H9 (cell line): ENCODE measurements at regions not wholly inside any gene's neighbourhood (a gene's known extent, or its start where the extent isn't known, plus 50 kb on each side); places are given as distances from the start of the nearest gene placed in this dataset.
"Not testable (repeated sequence)": the region's sequence is repeated elsewhere in the genome, so short reads cannot be mapped to it uniquely, and the experiment has no call there.

ENCODE experiments used
- DNase-seq: peaks from one replicate; pipeline ENCODE4 v3.0.0-alpha.2; 2017
- H2AFZ ChIP-seq: one replicate; pipeline ENCODE4 v1.6.1; 2013; ENCODE audit warnings: mild to moderate bottlenecking, low read length, control low read depth, moderate library complexity
- H2AK5ac ChIP-seq: 2 replicates; pipeline ENCODE4 v1.6.1; 2013; ENCODE audit warnings: low read length, control low read depth, mixed read lengths; ENCODE audit not compliant: insufficient read length
- H2BK120ac ChIP-seq: one replicate; pipeline ENCODE4 v1.6.1; 2013; ENCODE audit warnings: low read depth, mild to moderate bottlenecking, low read length, control low read depth, inconsistent platforms; ENCODE audit not compliant: poor library complexity, severe bottlenecking
- H2BK12ac ChIP-seq: 2 replicates; pipeline ENCODE4 v1.6.1; 2013; ENCODE audit warnings: low read length, control low read depth, mixed read lengths, low read depth; ENCODE audit not compliant: insufficient read length
- H2BK15ac ChIP-seq: 2 replicates; pipeline ENCODE4 v1.6.1; 2013; ENCODE audit warnings: low read depth, low read length, control low read depth
- H2BK20ac ChIP-seq: one replicate; pipeline ENCODE4 v1.6.1; 2013; ENCODE audit warnings: low read depth, mild to moderate bottlenecking, low read length, control low read depth, inconsistent platforms; ENCODE audit not compliant: poor library complexity, severe bottlenecking
- H2BK5ac ChIP-seq: 2 replicates; pipeline ENCODE4 v1.6.1; 2013; ENCODE audit warnings: low read length, control low read depth, mixed read lengths; ENCODE audit not compliant: insufficient read length
- H3K14ac ChIP-seq: 2 replicates; pipeline ENCODE4 v1.6.1; 2013; ENCODE audit warnings: low read length, control low read depth; ENCODE audit not compliant: insufficient read depth
- H3K18ac ChIP-seq: 2 replicates; pipeline ENCODE4 v1.6.1; 2013; ENCODE audit warnings: low read depth, mild to moderate bottlenecking, mixed read lengths, low read length, control low read depth; ENCODE audit not compliant: insufficient read length
- H3K23ac ChIP-seq: 2 replicates; pipeline ENCODE4 v1.6.1; 2013; ENCODE audit warnings: low read length, control low read depth, mixed read lengths, low read depth; ENCODE audit not compliant: insufficient read length
- H3K23me2 ChIP-seq: 2 replicates; pipeline ENCODE4 v1.6.1; 2013; ENCODE audit warnings: low read depth, mild to moderate bottlenecking, mixed read lengths, low read length, control low read depth; ENCODE audit not compliant: insufficient read length, poor library complexity, severe bottlenecking
- H3K27ac ChIP-seq: 2 replicates; pipeline ENCODE4 v1.5.1; 2013; ENCODE audit warnings: low read length, control low read depth, mixed read lengths, low read depth; ENCODE audit not compliant: insufficient read length
- H3K27me3 ChIP-seq: 2 replicates; pipeline ENCODE4 v1.6.1; 2013; ENCODE audit warnings: low read length, control low read depth, inconsistent platforms; ENCODE audit not compliant: insufficient read depth
- H3K4ac ChIP-seq: 2 replicates; pipeline ENCODE4 v1.6.1; 2013; ENCODE audit warnings: low read depth, mild to moderate bottlenecking, control low read depth, inconsistent platforms, low read length, moderate library complexity
- H3K4me1 ChIP-seq: 2 replicates; pipeline ENCODE4 v1.6.1; 2013; ENCODE audit warnings: low read length, control low read depth, inconsistent platforms; ENCODE audit not compliant: insufficient read depth
- H3K4me2 ChIP-seq: 2 replicates; pipeline ENCODE4 v1.6.1; 2013; ENCODE audit warnings: low read length, control low read depth, mixed read lengths; ENCODE audit not compliant: insufficient read length, insufficient read depth
- H3K56ac ChIP-seq: 2 replicates; pipeline ENCODE4 v1.6.1; 2013; ENCODE audit warnings: low read depth, mild to moderate bottlenecking, mixed read lengths, low read length, control low read depth; ENCODE audit not compliant: insufficient read length
- H3K79me1 ChIP-seq: 2 replicates; pipeline ENCODE4 v1.6.1; 2013; ENCODE audit warnings: low read depth, mild to moderate bottlenecking, moderate library complexity, low read length, control low read depth, inconsistent platforms; ENCODE audit not compliant: insufficient read depth, poor library complexity, severe bottlenecking
- H3K79me2 ChIP-seq: 2 replicates; pipeline ENCODE4 v1.6.1; 2013; ENCODE audit warnings: low read length, control low read depth, inconsistent platforms; ENCODE audit not compliant: insufficient read depth
- H3K9ac ChIP-seq: 2 replicates; pipeline ENCODE4 v1.6.1; 2013; ENCODE audit warnings: low read length, control low read depth, mixed read lengths; ENCODE audit not compliant: insufficient read length; ENCODE audit errors: extremely low read depth
- H3K9me3 ChIP-seq: one replicate; pipeline ENCODE4 v1.6.1; 2013; ENCODE audit warnings: low read depth, low read length, inconsistent platforms; ENCODE audit not compliant: control insufficient read depth
- H3T11ph ChIP-seq: one replicate; pipeline ENCODE4 v1.6.1; 2013; ENCODE audit warnings: mild to moderate bottlenecking, low read length, control low read depth, inconsistent platforms
- H4K20me1 ChIP-seq: one replicate; pipeline ENCODE4 v1.6.1; 2013; ENCODE audit not compliant: control insufficient read depth, insufficient read length, insufficient read depth
- H4K5ac ChIP-seq: 2 replicates; pipeline ENCODE4 v1.6.1; 2013; ENCODE audit warnings: low read depth, mild to moderate bottlenecking, mixed read lengths, low read length, control low read depth; ENCODE audit not compliant: insufficient read length
- H4K8ac ChIP-seq: replicated peaks from 2 replicates; pipeline ENCODE4 v1.6.1; 2013; ENCODE audit warnings: low read length, control low read depth, mixed read lengths, low read depth; ENCODE audit not compliant: insufficient read length
- H4K91ac ChIP-seq: 2 replicates; pipeline ENCODE4 v1.6.1; 2013; ENCODE audit warnings: low read depth, mild to moderate bottlenecking, moderate library complexity, mixed read lengths, low read length, control low read depth; ENCODE audit not compliant: insufficient read length
- H3K27ac Mint-ChIP-seq, 3 experiments: 2 replicates in 2 of 3; 3 replicates in 1 of 3; pipeline ENCODE4 v1.8.0; 2020 to 2021; ENCODE audit warnings: mixed read lengths in 3 of 3, mild to moderate bottlenecking in 1 of 3, moderate library complexity in 1 of 3
- H3K27me3 Mint-ChIP-seq: 2 replicates; pipeline ENCODE4 v1.8.0; 2021; ENCODE audit warnings: low read depth, mild to moderate bottlenecking, moderate library complexity, mixed read lengths
- H3K36me3 Mint-ChIP-seq, 3 experiments: 2 replicates in 2 of 3; 3 replicates in 1 of 3; pipeline ENCODE4 v1.8.0; 2020 to 2021; ENCODE audit warnings: low read depth in 3 of 3, mixed read lengths in 3 of 3; ENCODE audit not compliant: insufficient read depth in 1 of 3
- H3K4me1 Mint-ChIP-seq, 2 experiments: 2 replicates each; pipeline ENCODE4 v1.8.0; 2020; ENCODE audit warnings: mixed read lengths in 2 of 2
- H3K4me3 Mint-ChIP-seq, 2 experiments: 2 replicates in 1 of 2; 3 replicates in 1 of 2; pipeline ENCODE4 v1.8.0; 2020 to 2021; ENCODE audit warnings: mild to moderate bottlenecking in 2 of 2, mixed read lengths in 2 of 2, moderate library complexity in 1 of 2
- H3K9me3 Mint-ChIP-seq, 2 experiments: 2 replicates in 1 of 2; 3 replicates in 1 of 2; pipeline ENCODE4 v1.8.0; 2020; ENCODE audit warnings: mild to moderate bottlenecking in 2 of 2, mixed read lengths in 2 of 2, moderate library complexity in 1 of 2
- WGBS: extraction: QIAGEN DNeasy Blood & Tissue Kit; methylation state at CpG from one replicate; pipeline ENCODE4 v1.1.7; 2013; ENCODE audit warnings: missing lambda C conversion rate, low lambda C conversion rate, mixed read lengths; ENCODE audit not compliant: insufficient read length; ENCODE audit errors: extremely low coverage; 5-methylcytosine and 5-hydroxymethylcytosine counted together

- peaks cover 17 to 19% of the 10 kb centered on the region in 2 experiments for H3K4me1 Mint-ChIP-seq
- H3K23ac ChIP-seq, H3K9me3 Mint-ChIP-seq, H3K79me2 ChIP-seq, H3K9ac ChIP-seq, H2BK20ac ChIP-seq, H3K27ac ChIP-seq, H3K14ac ChIP-seq, H3K18ac ChIP-seq, H3K56ac ChIP-seq, H3K4me1 ChIP-seq, H2BK120ac ChIP-seq, H3K36me3 Mint-ChIP-seq, H4K5ac ChIP-seq, H4K91ac ChIP-seq, H2BK5ac ChIP-seq, H2BK12ac ChIP-seq, H3K27ac Mint-ChIP-seq, H3K79me1 ChIP-seq, DNase-seq, H3T11ph ChIP-seq, H3K27me3 Mint-ChIP-seq, H3K4me3 Mint-ChIP-seq, H2AFZ ChIP-seq, H3K4me2 ChIP-seq, H3K9me3 ChIP-seq, H3K4ac ChIP-seq, H3K27me3 ChIP-seq, H2BK15ac ChIP-seq, H3K23me2 ChIP-seq, H2AK5ac ChIP-seq, H4K20me1 ChIP-seq, H4K8ac ChIP-seq: not testable (repeated sequence)
- WGBS: no CpG with 5 or more reads among the region's 12 CpGs
These were observed 124.4 kb upstream of the KRTAP5-11 start for GRCh38 chr11:71707083-71707482.

DNA sequence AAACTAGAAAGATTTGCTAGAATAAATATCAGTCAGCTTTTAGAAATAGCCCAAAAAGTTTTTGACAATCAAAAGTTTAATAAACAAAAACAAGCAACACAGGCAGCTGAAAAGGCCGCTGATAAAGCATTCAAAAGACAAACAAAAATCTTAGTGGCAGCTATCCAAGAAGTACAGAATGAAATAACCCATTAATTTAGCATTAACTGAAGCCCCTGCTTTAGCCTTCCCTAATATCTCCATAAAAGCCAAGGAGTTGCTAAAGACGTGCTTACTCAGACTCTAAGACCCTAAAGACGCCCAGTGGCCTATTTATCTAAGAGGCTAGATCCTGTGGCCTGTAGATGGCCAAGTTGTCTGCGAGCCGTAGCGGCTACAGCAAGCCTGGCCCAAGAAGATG, 123.5 kb upstream of the DEFB108B start:
- WGBS: no CpG with 5 or more reads among the region's 6 CpGs
- H4K5ac ChIP-seq, DNase-seq, H3K27me3 Mint-ChIP-seq, H3K56ac ChIP-seq, H2BK20ac ChIP-seq, H4K20me1 ChIP-seq, H3K9me3 Mint-ChIP-seq, H3K36me3 Mint-ChIP-seq, H2AFZ ChIP-seq, H3K18ac ChIP-seq, H3K4ac ChIP-seq, H3K4me1 ChIP-seq, H3K27ac Mint-ChIP-seq, H2BK120ac ChIP-seq, H3K27ac ChIP-seq, H3K27me3 ChIP-seq, H3K23me2 ChIP-seq, H3K79me1 ChIP-seq, H3K9ac ChIP-seq, H4K91ac ChIP-seq, H2BK12ac ChIP-seq, H3K9me3 ChIP-seq, H3K4me2 ChIP-seq, H2AK5ac ChIP-seq, H3K23ac ChIP-seq, H4K8ac ChIP-seq, H3T11ph ChIP-seq, H3K4me3 Mint-ChIP-seq, H2BK5ac ChIP-seq, H2BK15ac ChIP-seq, H3K14ac ChIP-seq, H3K79me2 ChIP-seq: not testable (repeated sequence)
- H3K4me1 Mint-ChIP-seq: peaks cover 17 to 19% of the 10 kb centered on the region in 2 experiments
